ELR (cell line): ENCODE measurements at regions not wholly inside any gene's neighbourhood (a gene's known extent, or its start where the extent isn't known, plus 50 kb on each side); places are given as distances from the start of the nearest gene placed in this dataset.

Experiments used
- DNase-seq: peaks from one replicate; pipeline ENCODE4 v3.0.0-alpha.2; 2015; ENCODE audit warnings: low read depth

DNA sequence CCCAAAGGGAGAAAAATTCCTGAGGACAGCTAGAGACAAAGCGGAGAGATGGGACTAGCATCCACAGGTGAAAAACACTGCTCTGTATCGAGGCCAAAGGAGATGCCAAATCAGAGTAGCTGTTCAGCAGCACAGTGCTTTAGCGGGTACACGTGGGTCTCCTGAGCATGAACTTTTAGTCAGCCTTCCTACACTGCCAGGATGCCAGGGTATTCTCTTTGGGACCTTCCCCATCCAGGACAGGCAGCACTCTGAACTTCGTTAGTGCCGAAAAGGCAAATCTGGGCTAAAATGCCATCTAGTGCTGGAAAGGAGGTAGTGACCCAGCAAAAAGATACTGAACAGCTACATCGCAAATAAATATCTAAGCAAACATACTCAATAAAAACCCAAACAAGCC lies 64.9 kb downstream of the C6orf58 start:
- DNase-seq: peak; percentile 62
